Upper lobe of right lung (tissue), 1 donor: ENCODE measurements at regions not wholly inside any gene's neighbourhood (a gene's known extent, or its start where the extent isn't known, plus 50 kb on each side); places are given as distances from the start of the nearest gene placed in this dataset.

Experiments
- ATAC-seq: fragments of 200-7000 bp; cut with Tn5 transposase; one replicate; pipeline ENCODE4 v1.9.1; 2020; ENCODE audit warnings: mild to moderate bottlenecking, moderate library complexity
- DNase-seq: peaks from one replicate; pipeline ENCODE4 v3.0.0-alpha.2; 2020
- H3K27ac ChIP-seq: fragments of 200-600 bp; one replicate; pipeline ENCODE4 v1.8.0; 2022
- H3K27me3 ChIP-seq: fragments of 200-600 bp; one replicate; pipeline ENCODE4 v1.8.0; 2022; ENCODE audit warnings: mild to moderate bottlenecking
- H3K36me3 ChIP-seq: fragments of 200-600 bp; one replicate; pipeline ENCODE4 v1.8.0; 2022
- H3K4me1 ChIP-seq: fragments of 200-600 bp; one replicate; pipeline ENCODE4 v1.8.0; 2022
- H3K4me3 ChIP-seq: fragments of 200-600 bp; one replicate; pipeline ENCODE4 v1.8.0; 2022; ENCODE audit warnings: mild to moderate bottlenecking
- H3K9me3 ChIP-seq: fragments of 200-600 bp; one replicate; pipeline ENCODE4 v1.8.0; 2022
- intact Hi-C: fragments of 100-400 bp; cut with DNase I; formaldehyde crosslinking; loops from one replicate; pipeline ENCODE4 v1.11.0; 2022
- TF ChIP-seq, protein P1 (sequence below): fragments of 200-600 bp; IDR thresholded peaks from one replicate; pipeline ENCODE4 v1.8.0; 2022; ENCODE audit warnings: antibody characterized with exemption
- donor health status: DM: no; HTN: yes; CAD: no; lungs with severe emphysema.

DNA sequence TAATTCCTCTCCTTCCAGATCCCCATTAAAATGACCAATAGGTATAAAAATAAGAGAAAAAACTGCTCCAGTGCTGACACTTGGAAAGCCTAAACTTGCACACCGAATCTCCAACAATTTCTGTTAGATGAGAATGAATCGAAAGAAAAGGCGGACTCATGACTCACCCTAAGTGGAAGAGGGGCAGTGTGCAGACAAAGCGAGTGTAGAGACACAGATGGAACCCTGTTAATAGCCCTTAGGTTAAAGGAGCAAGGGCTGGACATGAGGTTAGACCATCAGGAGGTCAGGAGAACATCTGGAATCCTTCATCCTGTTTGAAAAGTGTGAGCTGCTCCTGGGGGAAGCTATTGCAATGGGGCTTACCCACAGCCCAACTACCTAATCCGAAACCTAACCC lies 103.4 kb upstream of the GLI3 start:
- DNase-seq (no peak), ATAC-seq (no peak)
- no peaks in the 10 kb centered on the region for H3K4me1 ChIP-seq
- H3K27me3 ChIP-seq = no peaks in the 10 kb centered on the region
- no peak overlapping the region for H3K27ac ChIP-seq
- no peaks in the 10 kb centered on the region for H3K9me3 ChIP-seq
- intact Hi-C loops = no loop called here
- H3K4me3 ChIP-seq = no peak overlapping the region
- TF ChIP-seq, protein P1, sequence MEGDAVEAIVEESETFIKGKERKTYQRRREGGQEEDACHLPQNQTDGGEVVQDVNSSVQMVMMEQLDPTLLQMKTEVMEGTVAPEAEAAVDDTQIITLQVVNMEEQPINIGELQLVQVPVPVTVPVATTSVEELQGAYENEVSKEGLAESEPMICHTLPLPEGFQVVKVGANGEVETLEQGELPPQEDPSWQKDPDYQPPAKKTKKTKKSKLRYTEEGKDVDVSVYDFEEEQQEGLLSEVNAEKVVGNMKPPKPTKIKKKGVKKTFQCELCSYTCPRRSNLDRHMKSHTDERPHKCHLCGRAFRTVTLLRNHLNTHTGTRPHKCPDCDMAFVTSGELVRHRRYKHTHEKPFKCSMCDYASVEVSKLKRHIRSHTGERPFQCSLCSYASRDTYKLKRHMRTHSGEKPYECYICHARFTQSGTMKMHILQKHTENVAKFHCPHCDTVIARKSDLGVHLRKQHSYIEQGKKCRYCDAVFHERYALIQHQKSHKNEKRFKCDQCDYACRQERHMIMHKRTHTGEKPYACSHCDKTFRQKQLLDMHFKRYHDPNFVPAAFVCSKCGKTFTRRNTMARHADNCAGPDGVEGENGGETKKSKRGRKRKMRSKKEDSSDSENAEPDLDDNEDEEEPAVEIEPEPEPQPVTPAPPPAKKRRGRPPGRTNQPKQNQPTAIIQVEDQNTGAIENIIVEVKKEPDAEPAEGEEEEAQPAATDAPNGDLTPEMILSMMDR = no peak
- no peaks in the 10 kb centered on the region for H3K36me3 ChIP-seq

DNA sequence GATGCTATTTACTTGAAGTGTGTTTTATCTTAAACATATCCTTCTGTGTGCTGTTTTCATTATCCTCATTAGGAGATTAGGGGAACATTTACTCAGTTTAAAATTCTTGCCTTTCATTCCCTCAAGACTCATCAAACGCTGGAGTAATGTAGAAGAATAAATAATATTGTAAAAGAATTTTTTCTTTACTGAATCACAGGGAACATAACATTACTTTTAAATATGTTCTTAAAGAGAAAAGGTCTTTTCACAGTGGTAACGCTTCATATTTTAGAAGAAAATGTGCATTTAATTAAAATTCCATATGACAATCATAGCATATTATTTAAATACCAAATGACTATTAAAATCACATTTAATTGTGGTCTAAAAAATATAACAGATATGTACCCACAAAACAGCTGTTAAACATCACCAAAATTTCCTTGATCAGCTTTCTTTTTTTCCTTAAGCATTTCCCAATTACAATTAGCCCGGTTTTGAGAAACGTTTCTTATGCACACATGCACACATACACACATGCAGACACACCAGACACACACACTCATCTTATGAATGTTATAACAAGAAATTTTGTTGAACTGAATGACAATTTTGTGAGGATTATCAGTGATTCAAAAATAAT lies 102.0 kb upstream of the GLI3 start:
- DNase-seq = no peak
- TF ChIP-seq, protein P1 = no peak
- H3K36me3 ChIP-seq = no peaks in the 10 kb centered on the region
- no peaks in the 10 kb centered on the region for H3K4me1 ChIP-seq
- intact Hi-C loops = no loop called here
- H3K27me3 ChIP-seq = no peaks in the 10 kb centered on the region
- H3K4me3 ChIP-seq = no peak overlapping the region
- no peaks in the 10 kb centered on the region for H3K9me3 ChIP-seq
- H3K27ac ChIP-seq = no peak overlapping the region
- no peak for ATAC-seq

DNA sequence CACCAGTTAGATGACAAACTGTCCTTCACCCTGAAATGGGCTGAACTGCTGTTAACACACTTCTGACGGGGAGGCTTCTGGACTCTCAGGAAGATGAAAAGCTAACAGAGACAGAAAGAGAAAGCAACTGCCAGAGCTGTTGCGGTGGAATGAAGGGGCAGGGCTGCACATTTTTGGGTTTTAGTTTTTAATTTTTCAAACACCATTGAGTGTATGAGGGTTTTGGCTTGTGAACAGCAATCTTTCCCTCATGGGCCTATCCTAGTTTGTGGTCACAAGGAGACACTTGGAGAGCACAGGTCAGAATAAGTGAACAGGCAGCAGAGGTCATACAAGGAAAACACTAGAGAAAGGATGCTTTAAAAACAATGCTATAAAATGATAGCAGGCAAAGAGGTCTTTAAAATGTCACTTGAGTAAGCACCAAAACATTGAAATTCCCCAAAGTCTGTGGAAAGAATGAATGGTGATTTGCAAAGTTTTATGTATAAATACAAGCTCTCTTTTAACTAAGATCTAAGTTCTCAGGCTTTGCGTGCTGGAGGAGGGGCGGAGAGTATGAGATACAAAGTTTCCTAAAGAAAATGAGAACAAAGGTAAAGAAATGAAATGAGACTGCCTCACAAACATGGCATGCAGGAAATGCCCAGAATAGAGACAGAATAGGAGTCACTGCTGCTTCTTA lies 101.4 kb upstream of the GLI3 start:
- ATAC-seq = peak; percentile 45
- TF ChIP-seq, protein P1 = no peak
- no peak for DNase-seq

DNA sequence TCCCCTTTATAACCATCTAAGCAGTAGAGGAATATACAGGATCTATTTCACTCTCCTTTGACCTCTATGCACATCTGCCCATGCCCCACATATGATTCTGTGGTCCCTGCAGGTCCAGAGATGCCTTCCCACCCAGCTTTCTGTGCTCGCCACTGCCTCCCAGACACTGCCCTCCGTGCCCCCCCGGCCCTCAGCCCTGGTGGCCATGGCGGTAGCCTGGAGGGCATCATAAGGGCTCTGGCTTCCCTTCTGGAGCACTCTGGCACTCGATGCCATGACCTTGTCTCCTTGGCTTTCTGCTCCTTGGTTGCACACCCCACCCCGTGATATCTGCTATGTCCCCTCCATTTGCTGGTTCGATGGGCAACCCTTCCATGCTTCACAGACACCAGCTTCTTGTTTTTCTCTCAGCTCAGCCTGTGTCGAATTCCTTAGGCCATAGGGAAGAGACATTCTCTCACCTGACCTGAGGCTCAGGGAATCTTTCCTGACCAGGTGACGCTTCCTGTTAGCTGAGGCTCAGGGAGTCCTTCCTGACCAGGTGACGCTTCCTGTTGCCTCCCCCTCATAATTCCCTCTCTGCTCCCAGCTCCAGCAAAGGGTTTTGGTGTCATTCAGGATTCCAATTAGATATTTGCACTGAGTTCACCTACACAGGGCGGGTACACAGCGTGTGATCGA lies 100.4 kb upstream of the GLI3 start:
- ATAC-seq (no peak), DNase-seq (no peak)
- Histone ChIP-seq H3K27me3 (no peaks in the 10 kb centered on the region), H3K4me1 (no peaks in the 10 kb centered on the region), H3K27ac (no peak overlapping the region), H3K9me3 (peaks cover 7% of the 10 kb centered on the region), H3K36me3 (no peaks in the 10 kb centered on the region), H3K4me3 (no peak overlapping the region)
- intact Hi-C loops = no loop called here
- TF ChIP-seq, protein P1 = no peak

More for the DNA sequence above, 101.4 kb upstream of the GLI3 start:
- Histone ChIP-seq H3K27ac (no peak overlapping the region), H3K9me3 (no peaks in the 10 kb centered on the region), H3K4me3 (no peak overlapping the region), H3K27me3 (no peaks in the 10 kb centered on the region), H3K36me3 (no peaks in the 10 kb centered on the region), H3K4me1 (no peaks in the 10 kb centered on the region)
- intact Hi-C loops = no loop called here

DNA sequence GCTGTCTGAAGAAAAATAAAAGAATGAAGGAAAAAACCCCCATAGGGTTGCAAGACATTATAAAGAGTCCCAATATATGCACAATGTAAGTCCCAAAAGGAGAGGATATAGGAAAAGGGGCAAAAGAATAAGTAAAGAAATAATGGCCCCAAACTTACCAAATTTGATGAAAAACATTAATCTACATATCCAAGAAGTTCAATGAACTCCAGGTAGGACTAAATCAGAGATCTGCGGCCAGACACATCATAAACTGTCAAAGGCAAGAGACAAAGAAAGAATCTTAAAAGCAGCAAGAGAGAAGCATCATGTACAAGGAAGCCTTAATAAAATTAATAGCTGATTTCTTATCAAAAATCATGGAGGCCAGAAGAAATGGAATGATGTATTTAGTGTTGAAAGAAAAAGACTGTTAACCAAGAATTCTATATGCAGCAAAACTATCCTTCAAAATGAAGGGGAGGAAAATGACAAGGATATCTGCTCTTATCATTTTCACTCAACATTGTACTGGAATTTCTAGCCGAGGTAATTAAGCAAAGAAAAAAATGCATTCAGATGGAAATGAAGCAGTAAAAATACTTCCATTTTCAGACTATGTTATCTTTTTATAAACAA lies 95.7 kb upstream of the GLI3 start:
- Histone ChIP-seq H3K36me3 (no peaks in the 10 kb centered on the region), H3K27me3 (no peaks in the 10 kb centered on the region), H3K4me3 (no peak overlapping the region), H3K4me1 (no peaks in the 10 kb centered on the region), H3K9me3 (peaks cover 7% of the 10 kb centered on the region), H3K27ac (no peak overlapping the region)
- ATAC-seq (no peak), DNase-seq (no peak)
- TF ChIP-seq, protein P1 = no peak
- intact Hi-C loops = no loop called here
